SK-N-MC (cell line): ENCODE measurements at regions not wholly inside any gene's neighbourhood (a gene's known extent, or its start where the extent isn't known, plus 50 kb on each side); places are given as distances from the start of the nearest gene placed in this dataset.

Experiments
- EZH2 ChIP-seq: fragments of 200-600 bp; sonication (generic); IDR thresholded peaks from one replicate; pipeline ENCODE4 v1.6.1; 2017; ENCODE audit warnings: antibody characterized with exemption
- POLR2AphosphoS5 ChIP-seq: IDR thresholded peaks from 2 replicates; pipeline ENCODE4 v1.6.1; 2012; ENCODE audit warnings: mild to moderate bottlenecking, low read depth, low read length, borderline replicate concordance

DNA sequence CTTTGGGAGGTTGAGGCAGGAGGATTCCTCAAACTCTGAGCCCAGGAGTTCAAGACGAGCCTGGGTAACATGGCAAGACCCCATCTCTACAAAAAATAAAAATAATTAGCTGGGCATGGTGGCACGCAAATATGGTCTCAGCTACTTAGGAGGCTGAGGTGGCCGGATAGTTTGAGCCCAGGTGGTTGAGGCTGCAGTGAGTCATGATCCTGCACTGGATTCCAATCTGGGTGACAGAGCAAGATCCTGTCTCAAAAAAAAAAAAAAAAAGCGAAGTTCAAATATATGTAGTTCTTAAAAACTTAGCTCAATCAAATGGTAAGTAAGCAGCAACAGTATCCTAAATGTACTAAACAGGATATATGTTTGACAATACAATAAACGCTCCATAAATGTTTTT is 85.5 kb upstream of the SSTR1 start:
- TF ChIP-seq EZH2 (no peak), POLR2AphosphoS5 (no peak)
